ENCODE measurements at regions not wholly inside any gene's neighbourhood (a gene's known extent, or its start where the extent isn't known, plus 50 kb on each side); places are given as distances from the start of the nearest gene placed in this dataset.
"Not testable (repeated sequence)": the region's sequence is repeated elsewhere in the genome, so short reads cannot be mapped to it uniquely, and the experiment has no call there.

- H3K4me1 Mint-ChIP-seq (ENCODE audit: low read depth): no peaks in the 10 kb centered on the region
- H3K4me3 Mint-ChIP-seq: no peak overlapping the region
- no peak for TF ChIP-seq CTCF (IDR thresholded peaks at IDR 0.05)
- H3K36me3 Mint-ChIP-seq (ENCODE audit: low read depth): no peaks in the 10 kb centered on the region
- H3K27ac Mint-ChIP-seq: no peak overlapping the region
- CTCF ChIA-PET: no interaction called here
- intact Hi-C loops (cut with micrococcal nuclease): no loop called here
- ATAC-seq (no peak), DNase-seq (no peak)
- POLR2A ChIA-PET: no interaction called here
- peaks cover 4% of the 10 kb centered on the region for H3K9me3 Mint-ChIP-seq
- no peaks in the 10 kb centered on the region for H3K27me3 Mint-ChIP-seq
These were observed 439.0 kb upstream of the ADAMTS9 start for GRCh38 chr3:65126527-65127410.

GRCh38 chr3:65120156-65120555 is 432.4 kb upstream of the ADAMTS9 start:
- DNase-seq; H3K4me3 Mint-ChIP-seq; intact Hi-C loops (cut with micrococcal nuclease); H3K36me3 Mint-ChIP-seq (ENCODE audit: low read depth); ATAC-seq; H3K27ac Mint-ChIP-seq; POLR2A ChIA-PET; H3K27me3 Mint-ChIP-seq; CTCF ChIA-PET; H3K4me1 Mint-ChIP-seq (ENCODE audit: low read depth); H3K9me3 Mint-ChIP-seq: not testable (repeated sequence)

- Mint-ChIP-seq H3K9me3 (peaks cover 8% of the 10 kb centered on the region), H3K36me3 (ENCODE audit: low read depth) (no peaks in the 10 kb centered on the region), H3K27ac (no peak overlapping the region), H3K4me1 (ENCODE audit: low read depth) (no peaks in the 10 kb centered on the region), H3K27me3 (no peaks in the 10 kb centered on the region), H3K4me3 (no peak overlapping the region)
- intact Hi-C loops (cut with micrococcal nuclease): no loop called here
- DNase-seq (no peak), ATAC-seq (no peak)
- ChIA-PET CTCF (no interaction called here), POLR2A (no interaction called here)
- no peak for TF ChIP-seq CTCF (IDR thresholded peaks at IDR 0.05)
These were observed 431.2 kb upstream of the ADAMTS9 start for GRCh38 chr3:65118912-65119499.

- ChIA-PET POLR2A (no interaction called here), CTCF (interaction anchor here (0.7 kb wide), 1 partner anchor 13 kb away, joined by 3 read pairs; no protein-coding TSS in a partner anchor)
- Mint-ChIP-seq H3K4me1 (ENCODE audit: low read depth) (no peaks in the 10 kb centered on the region), H3K9me3 (peaks cover 4% of the 10 kb centered on the region), H3K36me3 (ENCODE audit: low read depth) (no peaks in the 10 kb centered on the region), H3K4me3 (no peak overlapping the region), H3K27me3 (no peaks in the 10 kb centered on the region), H3K27ac (no peak overlapping the region)
- no peak for TF ChIP-seq CTCF (IDR thresholded peaks at IDR 0.05)
- DNase-seq: no peak
- no peak for ATAC-seq
- intact Hi-C loops (cut with micrococcal nuclease): no loop called here
These were observed 426.2 kb upstream of the ADAMTS9 start for GRCh38 chr3:65114041-65114440.

- ATAC-seq (no peak), DNase-seq (no peak)
- CTCF ChIA-PET: no interaction called here
- H3K4me3 Mint-ChIP-seq: no peak overlapping the region
- POLR2A ChIA-PET: no interaction called here
- intact Hi-C loops (cut with micrococcal nuclease): no loop called here
- H3K9me3 Mint-ChIP-seq: peaks cover 3% of the 10 kb centered on the region
- no peaks in the 10 kb centered on the region for H3K4me1 Mint-ChIP-seq (ENCODE audit: low read depth)
- H3K27ac Mint-ChIP-seq: no peak overlapping the region
- no peaks in the 10 kb centered on the region for H3K27me3 Mint-ChIP-seq
- no peak for TF ChIP-seq CTCF (IDR thresholded peaks at IDR 0.05)
- no peaks in the 10 kb centered on the region for H3K36me3 Mint-ChIP-seq (ENCODE audit: low read depth)
These were observed 425.0 kb upstream of the ADAMTS9 start for GRCh38 chr3:65112751-65113300.
